NCI-H82 treated with DMSO at 0.1 percent for 48 hours (cell line): ENCODE measurements at regions not wholly inside any gene's neighbourhood (a gene's known extent, or its start where the extent isn't known, plus 50 kb on each side); places are given as distances from the start of the nearest gene placed in this dataset.

ENCODE experiments used
- DNase-seq: peaks from one replicate; lab custom pipeline; 2025; ENCODE audit not compliant: unreplicated experiment; lab: John Stamatoyannopoulos, UW

GRCh38 chr11:19595840-19596751 lies 116.5 kb upstream of the NAV2 start:
- no peak for DNase-seq

GRCh38 chr11:19595499-19595839 lies 117.2 kb upstream of the NAV2 start:
- no peak for DNase-seq

GRCh38 chr11:19594326-19594725 lies 118.3 kb upstream of the NAV2 start:
- DNase-seq: no peak

- no peak for DNase-seq
Observed at GRCh38 chr11:19592842-19593241, 119.8 kb upstream of the NAV2 start.

GRCh38 chr11:19589567-19590260 lies 122.9 kb upstream of the NAV2 start:
- no peak for DNase-seq

- no peak for DNase-seq
Observed at GRCh38 chr11:19587979-19588378, 124.7 kb upstream of the NAV2 start.

- no peak for DNase-seq
Observed at GRCh38 chr11:19580646-19581045, 132.0 kb upstream of the NAV2 start.

GRCh38 chr11:19579957-19580356 lies 132.7 kb upstream of the NAV2 start:
- no peak for DNase-seq

- DNase-seq: no peak
Observed at GRCh38 chr11:19578871-19579270, 133.8 kb upstream of the NAV2 start.

GRCh38 chr11:19577976-19578619 lies 134.5 kb upstream of the NAV2 start:
- no peak for DNase-seq

GRCh38 chr11:19577391-19577975 lies 135.2 kb upstream of the NAV2 start:
- DNase-seq: no peak

- DNase-seq: no peak
Observed at GRCh38 chr11:19576903-19577302, 135.7 kb upstream of the NAV2 start.

- no peak for DNase-seq
Observed at GRCh38 chr11:19576054-19576453, 136.6 kb upstream of the NAV2 start.

GRCh38 chr11:19574916-19575315 lies 137.7 kb upstream of the NAV2 start:
- DNase-seq: no peak

GRCh38 chr11:19573666-19574065 lies 139.0 kb upstream of the NAV2 start:
- no peak for DNase-seq

GRCh38 chr11:19571906-19572305 lies 140.7 kb upstream of the NAV2 start:
- DNase-seq: no peak

GRCh38 chr11:19570889-19571288 lies 141.7 kb upstream of the NAV2 start:
- no peak for DNase-seq

GRCh38 chr11:19567996-19568395 lies 144.6 kb upstream of the NAV2 start:
- no peak for DNase-seq

GRCh38 chr11:19566583-19567379 lies 145.9 kb upstream of the NAV2 start:
- DNase-seq: no peak

- no peak for DNase-seq
Observed at GRCh38 chr11:19565639-19566038, 147.0 kb upstream of the NAV2 start.

GRCh38 chr11:19562156-19562555 lies 150.5 kb upstream of the NAV2 start:
- DNase-seq: no peak
